ENCODE measurements at regions not wholly inside any gene's neighbourhood (a gene's known extent, or its start where the extent isn't known, plus 50 kb on each side); places are given as distances from the start of the nearest gene placed in this dataset.

GRCh38 chr6:126657561-126658175, 317.8 kb downstream of the CENPW start:
- H3K36me3 ChIP-seq, result no peaks in the 10 kb centered on the region
- no peak overlapping the region for H3K4me3 ChIP-seq
- intact Hi-C loops (cut with DNase I), result no loop called here
- no peak overlapping the region for H3K27ac ChIP-seq
- H3K27me3 ChIP-seq, result no peaks in the 10 kb centered on the region
- H3K9me3 ChIP-seq, result no peaks in the 10 kb centered on the region
- DNase-seq, result no peak
- TF ChIP-seq POLR2A (IDR thresholded peaks at IDR 0.05), result no peak
- TF ChIP-seq CTCF (IDR thresholded peaks at IDR 0.05), result no peak
- no peak for TF ChIP-seq EP300 (IDR thresholded peaks at IDR 0.05)
- H3K4me1 ChIP-seq (ENCODE audit: insufficient read depth), result no peaks in the 10 kb centered on the region
- WGBS, 3 donors, result 28 to 30% (median 29%) methylated on average over 3 of the region's 3 CpGs

DNA sequence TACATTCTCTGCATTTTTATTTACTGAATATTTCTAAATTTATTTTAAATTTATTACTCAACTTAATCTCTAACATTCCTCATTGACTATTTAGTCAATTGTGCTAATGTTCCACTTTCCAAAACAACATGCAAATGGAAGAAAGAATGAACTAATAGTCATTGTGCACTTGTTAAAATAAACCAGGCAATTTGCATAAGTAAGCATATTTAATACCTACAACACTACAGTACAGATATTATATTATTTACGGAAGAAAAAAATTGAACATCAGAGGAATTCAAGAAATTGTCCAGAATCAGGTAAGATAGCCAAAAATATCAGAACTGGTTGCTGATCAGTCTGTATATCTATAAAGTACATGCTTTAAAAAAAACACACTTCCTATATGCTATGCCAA, 320.5 kb downstream of the CENPW start:
- no peaks in the 10 kb centered on the region for H3K36me3 ChIP-seq
- no peak overlapping the region for H3K27ac ChIP-seq
- H3K9me3 ChIP-seq, result no peaks in the 10 kb centered on the region
- no peaks in the 10 kb centered on the region for H3K27me3 ChIP-seq
- 91 to 96% (median 96%) methylated on average over 1 of the region's 1 CpG for WGBS, 3 donors
- intact Hi-C loops (cut with DNase I), result no loop called here
- DNase-seq, result no peak
- TF ChIP-seq EP300 (IDR thresholded peaks at IDR 0.05), result no peak
- TF ChIP-seq POLR2A (IDR thresholded peaks at IDR 0.05), result no peak
- no peak for TF ChIP-seq CTCF (IDR thresholded peaks at IDR 0.05)
- H3K4me3 ChIP-seq, result no peak overlapping the region
- H3K4me1 ChIP-seq (ENCODE audit: insufficient read depth), result no peaks in the 10 kb centered on the region

GRCh38 chr6:126661646-126662045, 321.7 kb downstream of the CENPW start:
- Histone ChIP-seq H3K27ac (no peak overlapping the region), H3K27me3 (no peaks in the 10 kb centered on the region), H3K9me3 (no peaks in the 10 kb centered on the region), H3K36me3 (no peaks in the 10 kb centered on the region), H3K4me3 (no peak overlapping the region), H3K4me1 (ENCODE audit: insufficient read depth) (no peaks in the 10 kb centered on the region)
- intact Hi-C loops (cut with DNase I), result no loop called here
- DNase-seq, result no peak
- no peak for TF ChIP-seq EP300 (IDR thresholded peaks at IDR 0.05)
- no peak for TF ChIP-seq CTCF (IDR thresholded peaks at IDR 0.05)
- TF ChIP-seq POLR2A (IDR thresholded peaks at IDR 0.05), result no peak

- Histone ChIP-seq H3K4me1 (ENCODE audit: insufficient read depth) (no peaks in the 10 kb centered on the region), H3K36me3 (no peaks in the 10 kb centered on the region), H3K27me3 (no peaks in the 10 kb centered on the region), H3K4me3 (no peak overlapping the region), H3K27ac (no peak overlapping the region), H3K9me3 (no peaks in the 10 kb centered on the region)
- no peak for DNase-seq
- TF ChIP-seq CTCF (IDR thresholded peaks at IDR 0.05) (no peak), EP300 (IDR thresholded peaks at IDR 0.05) (no peak), POLR2A (IDR thresholded peaks at IDR 0.05) (no peak)
- intact Hi-C loops (cut with DNase I), result no loop called here
These were observed 323.1 kb downstream of the CENPW start for GRCh38 chr6:126662966-126663365.
